GM12873 (cell line): ENCODE measurements at regions not wholly inside any gene's neighbourhood (a gene's known extent, or its start where the extent isn't known, plus 50 kb on each side); places are given as distances from the start of the nearest gene placed in this dataset.

Experiments
- CTCF ChIP-seq: IDR thresholded peaks from 2 replicates; pipeline ENCODE4 v1.5.1; 2012; ENCODE audit warnings: low read depth, mild to moderate bottlenecking, moderate library complexity, low read length, control low read depth; ENCODE audit not compliant: insufficient read depth; ENCODE audit errors: missing control alignments

GRCh38 chr11:11148104-11148509 lies 204.9 kb downstream of the CSNK2A3 start:
- peak; percentile 21 for TF ChIP-seq CTCF

GRCh38 chr11:11146830-11147229 lies 206.2 kb downstream of the CSNK2A3 start:
- no peak for TF ChIP-seq CTCF

GRCh38 chr11:11143849-11144248 lies 209.2 kb downstream of the CSNK2A3 start:
- no peak for TF ChIP-seq CTCF

- no peak for TF ChIP-seq CTCF
Measured at GRCh38 chr11:11142430-11142829, 210.6 kb downstream of the CSNK2A3 start.

- TF ChIP-seq CTCF: no peak
Measured at GRCh38 chr11:11141065-11141464, 212.0 kb downstream of the CSNK2A3 start.

- TF ChIP-seq CTCF: no peak
Measured at GRCh38 chr11:11140510-11140909, 212.5 kb downstream of the CSNK2A3 start.

GRCh38 chr11:11137339-11137738 lies 215.7 kb downstream of the CSNK2A3 start:
- TF ChIP-seq CTCF: no peak
